RWPE2 (cell line): ENCODE measurements at regions not wholly inside any gene's neighbourhood (a gene's known extent, or its start where the extent isn't known, plus 50 kb on each side); places are given as distances from the start of the nearest gene placed in this dataset.

Source experiments
- ATAC-seq: fragments of 200-7000 bp; cut with Tn5 transposase; 3 replicates; pipeline ENCODE4 v1.9.1; 2021; ENCODE audit warnings: low read depth
- DNase-seq: peaks from one replicate; pipeline ENCODE4 v3.0.0-alpha.2; 2020; ENCODE audit warnings: low spot score
- H3K27ac ChIP-seq: fragments of 450-650 bp; 2 replicates; pipeline ENCODE4 v1.5.1; 2017; ENCODE audit warnings: mild to moderate bottlenecking; ENCODE audit not compliant: poor library complexity, severe bottlenecking
- H3K27me3 ChIP-seq: fragments of 250-450 bp; sonication (Bioruptor Pico); 2 replicates; pipeline ENCODE4 v1.5.1; 2021; ENCODE audit warnings: mild to moderate bottlenecking, moderate library complexity; ENCODE audit not compliant: insufficient read depth, poor library complexity, severe bottlenecking
- H3K36me3 ChIP-seq: fragments of 250-450 bp; sonication (Bioruptor Pico); 2 replicates; pipeline ENCODE4 v1.5.1; 2020; ENCODE audit warnings: low read depth, mild to moderate bottlenecking, moderate library complexity
- H3K4me1 ChIP-seq: fragments of 250-450 bp; sonication (Bioruptor Pico); 2 replicates; pipeline ENCODE4 v1.5.1; 2021; ENCODE audit warnings: mild to moderate bottlenecking, moderate library complexity; ENCODE audit not compliant: insufficient read depth, poor library complexity, severe bottlenecking
- H3K4me3 ChIP-seq: fragments of 250-450 bp; sonication (Bioruptor Pico); 2 replicates; pipeline ENCODE4 v1.5.1; 2021; ENCODE audit warnings: mild to moderate bottlenecking, moderate library complexity; ENCODE audit not compliant: severe bottlenecking
- H3K9me3 ChIP-seq: fragments of 250-450 bp; sonication (Bioruptor Pico); 2 replicates; pipeline ENCODE4 v1.5.1; 2021; ENCODE audit warnings: mild to moderate bottlenecking, moderate library complexity; ENCODE audit not compliant: severe bottlenecking
- CTCF ChIP-seq: fragments of 450-650 bp; IDR thresholded peaks from one replicate; pipeline ENCODE4 v1.5.1; 2017; ENCODE audit warnings: mild to moderate bottlenecking, moderate library complexity; ENCODE audit not compliant: poor library complexity, severe bottlenecking

DNA sequence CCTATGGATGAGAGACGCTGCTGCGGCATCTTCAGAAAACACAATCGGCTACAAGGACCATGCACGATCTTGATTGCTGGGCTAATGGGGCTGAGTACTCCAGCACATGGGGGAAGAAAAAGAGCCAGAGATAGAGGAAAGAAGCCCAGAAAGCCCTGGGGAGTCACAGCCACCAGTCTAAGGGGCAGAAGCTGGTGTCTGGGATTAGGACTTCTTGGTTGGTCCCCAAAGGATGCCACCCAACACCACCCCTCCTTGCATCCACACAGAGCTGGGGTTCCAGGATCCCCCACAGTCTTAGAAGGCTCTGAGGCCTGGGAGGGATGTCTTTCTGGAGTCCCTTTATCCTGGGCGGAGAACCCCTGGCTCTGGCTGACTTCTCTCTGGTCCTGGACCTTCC, 98.4 kb upstream of the TARDBP start:
- no peak for TF ChIP-seq CTCF
- ATAC-seq (no peak), DNase-seq (no peak)
- Histone ChIP-seq H3K4me3 (no peak overlapping the region), H3K27me3 (no peaks in the 10 kb centered on the region), H3K9me3 (no peaks in the 10 kb centered on the region), H3K4me1 (no peaks in the 10 kb centered on the region), H3K36me3 (no peaks in the 10 kb centered on the region), H3K27ac (no peak overlapping the region)

DNA sequence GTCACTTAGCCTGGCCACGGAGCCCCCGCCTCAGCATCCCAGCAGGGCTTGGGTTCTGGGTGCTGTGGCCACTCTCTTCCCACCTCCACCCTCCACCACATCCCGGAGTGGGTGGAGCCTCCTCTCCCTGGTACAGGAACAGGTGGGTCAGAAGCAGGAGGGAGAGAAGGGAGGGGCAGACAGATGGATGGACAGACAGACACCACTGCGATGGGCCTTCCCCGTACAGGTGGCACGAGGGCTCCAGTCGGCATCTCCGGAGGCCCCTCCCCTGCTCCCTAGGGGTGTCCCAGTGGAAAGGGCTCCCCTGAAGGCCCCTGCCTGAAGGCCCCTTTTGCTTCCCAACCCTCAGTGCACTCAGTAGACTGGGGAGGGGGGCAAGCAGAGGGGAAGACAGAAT, 96.9 kb upstream of the TARDBP start:
- TF ChIP-seq CTCF, result no peak
- peaks cover 6% of the 10 kb centered on the region for H3K4me1 ChIP-seq
- no peak for ATAC-seq
- no peak overlapping the region for H3K27ac ChIP-seq
- no peaks in the 10 kb centered on the region for H3K36me3 ChIP-seq
- H3K9me3 ChIP-seq, result no peaks in the 10 kb centered on the region
- no peaks in the 10 kb centered on the region for H3K27me3 ChIP-seq
- no peak overlapping the region for H3K4me3 ChIP-seq
- no peak for DNase-seq

DNA sequence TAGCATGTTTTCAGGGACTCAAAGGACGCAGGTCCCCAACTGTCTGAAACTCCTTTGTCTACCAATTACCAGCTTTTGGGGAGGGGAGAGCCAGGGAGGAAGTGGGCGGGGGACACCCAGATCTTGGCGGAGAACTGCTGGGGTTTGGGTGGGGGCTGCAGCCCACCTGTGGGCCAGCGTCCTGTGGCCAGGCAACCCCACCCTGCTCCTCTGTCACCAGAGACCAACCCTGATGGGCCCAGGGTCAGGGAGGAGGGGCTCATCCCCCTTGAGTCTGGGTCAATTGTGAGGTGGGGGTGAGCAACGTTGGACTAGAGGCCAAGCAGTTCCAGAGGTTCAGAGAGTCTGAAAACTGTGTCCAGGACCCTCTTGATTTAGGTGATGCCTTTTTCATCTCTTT, 96.1 kb upstream of the TARDBP start:
- H3K4me1 ChIP-seq, result peaks cover 7% of the 10 kb centered on the region
- H3K9me3 ChIP-seq, result no peaks in the 10 kb centered on the region
- H3K36me3 ChIP-seq, result no peaks in the 10 kb centered on the region
- H3K27me3 ChIP-seq, result no peaks in the 10 kb centered on the region
- H3K27ac ChIP-seq, result no peak overlapping the region
- DNase-seq (no peak), ATAC-seq (no peak)
- TF ChIP-seq CTCF, result no peak
- H3K4me3 ChIP-seq, result no peak overlapping the region

GRCh38 chr1:10916991-10917390, 95.5 kb upstream of the TARDBP start:
- H3K36me3 ChIP-seq, result no peaks in the 10 kb centered on the region
- no peak for ATAC-seq
- H3K27ac ChIP-seq, result no peak overlapping the region
- H3K27me3 ChIP-seq, result no peaks in the 10 kb centered on the region
- DNase-seq, result no peak
- H3K4me3 ChIP-seq, result no peak overlapping the region
- peaks cover 7% of the 10 kb centered on the region for H3K4me1 ChIP-seq
- TF ChIP-seq CTCF, result no peak
- H3K9me3 ChIP-seq, result no peaks in the 10 kb centered on the region

GRCh38 chr1:10917513-10918454, 94.7 kb upstream of the TARDBP start:
- H3K9me3 ChIP-seq, result no peaks in the 10 kb centered on the region
- DNase-seq (no peak), ATAC-seq (0 out of 3 replicates have a peak, but pooled peaks have one; percentile 14)
- no peaks in the 10 kb centered on the region for H3K36me3 ChIP-seq
- H3K27ac ChIP-seq, result no peak overlapping the region
- H3K27me3 ChIP-seq, result no peaks in the 10 kb centered on the region
- no peak for TF ChIP-seq CTCF
- no peak overlapping the region for H3K4me3 ChIP-seq
- H3K4me1 ChIP-seq, result peaks cover 7% of the 10 kb centered on the region
